Stimulated activated naive CD4-positive, alpha-beta T cell treated with Interleukin-2 at 50 U/mL for 16 hours (primary cell): ENCODE measurements at regions not wholly inside any gene's neighbourhood (a gene's known extent, or its start where the extent isn't known, plus 50 kb on each side); places are given as distances from the start of the nearest gene placed in this dataset.

ENCODE experiments used
- DNase-seq: peaks from one replicate; lab custom pipeline; 2025; lab: John Stamatoyannopoulos, UW

DNA sequence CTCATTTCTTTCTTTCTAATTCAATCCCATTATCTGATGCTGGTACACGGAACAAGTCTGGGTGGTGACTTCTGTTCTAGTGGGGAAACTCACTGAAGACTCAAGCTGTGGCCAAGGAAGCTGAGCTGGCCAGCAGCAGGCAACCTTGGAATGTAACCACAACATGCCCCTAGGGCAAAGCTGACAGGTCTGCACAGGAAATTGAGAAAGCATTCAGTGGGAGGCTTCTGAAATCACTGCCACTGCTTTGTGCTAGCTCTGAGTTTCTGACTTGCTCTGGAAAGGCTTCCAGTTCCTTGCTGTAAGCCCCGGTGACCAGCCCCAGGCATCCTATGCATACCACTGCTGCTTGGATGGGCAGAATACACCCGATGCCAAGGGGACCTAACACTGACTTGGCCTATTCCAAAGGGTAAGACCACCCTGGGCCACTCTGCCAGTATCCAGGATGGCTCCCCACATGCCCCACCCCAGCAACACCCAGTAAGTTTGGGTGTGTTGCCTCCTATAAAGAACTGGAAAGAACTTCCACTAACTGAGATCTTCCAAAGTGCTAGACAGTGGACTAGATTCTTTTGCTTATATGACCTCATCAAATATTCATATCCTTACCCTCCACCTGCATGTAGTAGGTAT lies 84.5 kb upstream of the CDKN3 start:
- DNase-seq, result no peak

DNA sequence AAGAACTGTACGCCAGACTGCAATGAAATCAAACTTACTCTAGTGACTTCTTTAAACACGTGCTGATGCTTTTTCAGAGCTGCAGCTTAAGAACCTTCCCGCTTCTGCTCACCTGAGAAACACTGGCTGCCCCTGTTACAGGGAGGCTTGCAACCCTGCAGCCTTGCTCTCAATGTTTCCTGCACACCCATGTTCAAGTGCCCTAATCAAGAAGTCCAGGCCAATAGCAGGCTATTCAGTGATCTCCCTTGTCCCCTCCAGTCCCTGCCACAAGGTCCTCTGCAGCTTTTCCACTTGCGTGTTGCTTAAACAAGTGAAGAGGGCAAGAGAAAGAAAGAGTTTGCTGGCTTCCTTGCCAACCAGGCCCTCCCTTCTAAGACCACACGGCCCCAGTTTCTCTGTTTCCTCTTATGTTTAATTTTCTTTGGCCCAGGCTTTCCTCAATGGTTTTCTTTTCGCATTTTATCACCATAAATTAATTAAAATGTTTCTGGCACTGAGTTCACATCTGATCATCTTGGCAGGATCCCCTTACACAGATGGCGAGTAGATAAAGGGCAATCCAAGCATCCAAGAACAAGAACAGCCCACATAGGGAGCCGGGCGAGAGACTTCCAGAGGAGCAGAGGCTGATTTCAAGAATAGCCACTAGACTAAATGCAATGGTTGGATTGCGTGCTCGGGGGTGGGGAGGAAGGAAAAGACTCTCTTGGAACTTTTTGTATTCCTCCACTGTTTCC lies 82.3 kb upstream of the CDKN3 start:
- DNase-seq, result no peak

DNA sequence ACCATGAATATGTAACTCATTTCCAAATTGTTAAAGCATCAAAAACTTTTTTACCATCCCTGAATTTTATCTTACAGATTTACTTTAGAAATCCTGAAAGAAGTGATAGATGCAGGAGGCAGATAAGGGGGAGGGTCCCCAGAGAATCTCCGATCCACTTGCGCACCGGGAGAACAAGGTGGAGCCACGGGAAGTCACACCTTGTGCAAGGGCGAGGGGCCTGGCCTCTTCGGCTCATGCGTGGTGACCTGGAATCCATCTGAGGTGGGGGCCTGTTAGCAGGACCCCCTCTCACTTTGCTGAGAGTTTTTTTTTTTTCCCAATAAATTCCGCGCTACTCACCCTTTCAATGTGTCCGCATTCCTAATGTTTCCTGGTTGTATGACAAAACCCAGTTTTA lies 80.2 kb upstream of the CDKN3 start:
- DNase-seq, result no peak

DNA sequence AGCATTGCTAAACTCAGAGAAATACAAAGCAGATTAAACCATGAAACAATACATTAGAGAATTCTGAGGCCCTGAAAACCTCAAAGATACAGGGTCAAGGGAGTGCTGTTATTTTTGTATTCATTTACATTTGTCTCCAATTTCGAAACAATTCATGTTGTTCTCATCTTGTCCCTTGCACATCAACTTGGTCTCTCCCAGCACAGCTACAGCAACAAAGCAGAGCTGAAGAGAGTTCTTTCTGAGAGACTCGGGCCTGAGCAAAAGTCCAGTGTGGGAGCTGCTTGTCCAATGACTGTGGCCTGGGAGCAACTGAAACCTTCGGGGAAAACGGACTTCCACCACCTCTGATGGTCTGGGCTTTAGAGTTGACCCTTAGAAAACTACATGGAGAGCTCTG lies 79.4 kb upstream of the CDKN3 start:
- DNase-seq, result no peak

DNA sequence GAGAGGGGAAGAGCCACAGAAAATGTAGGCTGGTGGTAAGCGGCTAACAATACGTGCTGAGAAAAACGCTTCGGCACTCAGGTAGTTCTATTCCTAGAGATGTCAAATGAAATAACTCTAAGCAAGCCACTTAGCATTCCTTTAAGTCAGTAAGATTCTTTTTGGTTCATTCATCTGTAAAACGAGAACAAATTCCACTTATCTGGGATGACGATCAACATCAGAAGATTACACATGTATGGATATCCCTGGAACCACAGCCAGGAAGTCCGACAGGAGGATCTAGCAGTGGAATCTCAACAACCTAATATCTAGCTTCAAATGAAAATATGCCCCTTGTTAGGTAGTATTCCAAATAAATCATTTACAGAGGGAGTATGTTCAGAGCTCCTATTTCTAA lies 74.6 kb upstream of the CDKN3 start:
- no peak for DNase-seq

DNA sequence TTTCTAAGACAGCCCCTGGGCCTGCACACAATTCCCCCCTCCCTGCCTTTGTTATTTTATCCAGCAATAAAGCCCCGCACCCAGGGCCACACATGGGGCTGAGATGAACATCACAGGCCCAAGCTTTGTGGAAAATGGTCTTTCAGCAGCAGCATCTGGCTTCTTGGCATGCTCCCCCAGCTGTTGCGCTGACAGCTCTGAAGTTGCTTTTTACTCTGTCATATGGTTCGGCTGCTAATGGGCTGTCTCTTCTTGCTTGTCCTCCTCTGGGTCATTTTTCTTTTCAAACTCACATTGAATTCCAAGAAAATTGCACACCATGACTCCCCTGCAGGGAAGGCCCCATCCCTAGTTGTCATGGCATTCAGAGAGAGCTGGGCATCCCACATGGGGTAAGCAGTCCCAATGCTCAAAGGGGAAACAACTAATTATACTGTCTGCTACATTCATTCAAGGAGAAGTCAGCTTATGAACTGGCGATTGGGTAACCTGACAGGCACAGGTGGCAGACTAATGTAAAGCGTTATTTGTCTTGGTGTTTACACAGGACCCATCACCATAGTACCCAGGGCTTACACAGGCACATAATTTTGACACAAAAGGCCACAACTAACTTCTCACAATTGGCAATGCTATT lies 74.0 kb upstream of the CDKN3 start:
- no peak for DNase-seq

DNA sequence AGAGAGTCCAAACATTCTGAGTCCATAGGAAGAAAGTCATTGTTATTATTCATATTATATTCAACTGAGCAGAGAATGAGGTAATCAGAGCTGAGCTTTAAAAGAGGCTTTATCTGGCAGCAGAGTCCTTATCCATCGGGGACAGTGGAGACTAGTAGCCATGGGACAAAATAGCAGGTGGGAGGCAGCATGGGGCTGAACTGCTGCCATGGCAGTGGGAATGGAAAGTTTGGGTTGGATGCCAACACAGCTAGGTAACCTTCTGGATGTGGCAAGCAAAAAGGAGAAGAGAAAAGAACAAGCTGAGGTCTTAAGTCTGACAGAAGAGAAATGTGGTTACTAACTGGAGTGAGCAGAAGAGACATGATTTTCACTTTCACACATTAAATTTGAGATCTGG lies 71.0 kb upstream of the CDKN3 start:
- no peak for DNase-seq

DNA sequence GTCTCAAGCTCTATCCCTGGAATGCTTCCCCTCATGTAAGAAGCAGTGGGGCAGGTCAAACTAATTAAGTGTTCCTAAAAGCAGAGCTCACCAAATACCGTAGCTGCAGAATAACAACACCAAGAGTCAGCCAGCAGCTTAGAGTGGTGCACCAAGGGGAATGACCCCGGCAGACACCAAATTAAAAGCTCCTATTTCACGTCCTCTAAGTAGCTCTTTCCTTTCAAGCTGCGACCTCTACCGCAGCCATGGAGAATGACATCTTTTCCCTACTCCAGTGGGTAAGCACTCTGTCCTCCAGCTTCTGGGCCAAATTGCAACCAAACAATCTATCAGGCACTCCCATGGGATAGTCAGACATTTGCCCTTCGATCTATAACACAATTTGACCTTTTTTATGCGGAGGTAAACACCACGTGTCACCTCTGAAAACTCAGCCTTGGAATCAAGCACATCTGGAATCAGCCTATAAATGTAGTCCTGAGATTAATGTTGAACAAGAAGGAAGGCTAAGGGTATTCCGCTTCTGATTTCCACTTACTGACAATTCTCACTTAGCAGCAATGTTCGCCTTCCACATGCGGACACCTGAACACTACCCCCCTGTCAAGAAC lies 67.6 kb upstream of the CDKN3 start:
- no peak for DNase-seq

DNA sequence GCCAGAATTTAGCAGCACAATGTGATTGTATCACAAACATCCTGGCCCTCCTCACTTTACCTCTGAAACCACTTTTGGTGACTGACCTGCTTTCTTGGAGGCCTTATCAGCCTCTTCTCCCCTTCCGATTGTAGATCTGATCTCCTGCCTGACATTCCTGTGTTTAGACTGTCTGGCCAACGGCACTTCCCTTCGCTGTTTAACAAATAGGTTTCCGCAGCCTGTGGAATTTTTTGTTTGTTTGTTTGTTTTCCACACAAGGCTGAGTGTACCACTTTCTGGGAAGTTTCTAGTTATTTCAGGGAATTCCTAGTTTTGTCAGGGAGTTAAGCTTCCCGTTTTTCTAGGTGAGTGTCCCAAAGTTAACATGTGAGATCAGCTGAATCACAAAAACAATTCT lies 65.9 kb upstream of the CDKN3 start:
- DNase-seq, result no peak

DNA sequence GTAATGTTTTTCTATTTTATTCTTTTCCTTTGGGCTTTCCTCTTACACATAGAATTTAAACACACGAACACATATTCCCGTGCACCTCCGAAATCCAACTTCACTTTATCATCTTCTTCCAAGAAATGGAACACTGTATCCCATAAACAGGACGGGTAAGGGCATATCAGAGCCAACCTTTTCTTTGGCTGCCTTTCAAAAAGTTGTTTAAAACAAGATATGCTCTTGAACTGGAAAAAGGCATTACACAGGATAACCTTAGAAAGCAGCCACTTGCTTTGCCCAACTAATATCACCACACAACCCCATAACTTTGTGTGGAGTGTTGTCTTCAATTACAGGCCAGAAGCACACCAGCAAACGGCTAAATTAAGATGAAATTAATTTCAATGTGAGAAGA lies 65.3 kb upstream of the CDKN3 start:
- DNase-seq, result no peak

DNA sequence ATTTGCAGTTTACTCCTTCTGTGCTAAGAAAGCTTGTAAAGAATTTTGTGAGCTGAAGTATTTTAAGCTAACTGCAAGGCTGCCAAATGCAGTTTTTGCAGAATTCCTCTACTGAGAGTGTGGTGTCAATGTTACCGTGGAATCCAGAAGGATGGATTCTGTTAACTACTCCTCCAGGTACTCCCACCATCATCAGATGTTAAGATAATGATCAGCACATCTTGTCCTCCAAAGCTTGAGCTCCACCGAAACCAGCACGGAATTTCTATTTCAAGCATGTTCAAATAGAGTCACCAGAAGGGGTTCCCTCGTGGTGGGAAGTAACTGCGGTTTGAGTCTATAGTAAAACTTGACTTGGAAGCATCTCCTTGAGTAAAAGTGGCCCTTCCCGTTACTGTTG lies 64.3 kb upstream of the CDKN3 start:
- no peak for DNase-seq

DNA sequence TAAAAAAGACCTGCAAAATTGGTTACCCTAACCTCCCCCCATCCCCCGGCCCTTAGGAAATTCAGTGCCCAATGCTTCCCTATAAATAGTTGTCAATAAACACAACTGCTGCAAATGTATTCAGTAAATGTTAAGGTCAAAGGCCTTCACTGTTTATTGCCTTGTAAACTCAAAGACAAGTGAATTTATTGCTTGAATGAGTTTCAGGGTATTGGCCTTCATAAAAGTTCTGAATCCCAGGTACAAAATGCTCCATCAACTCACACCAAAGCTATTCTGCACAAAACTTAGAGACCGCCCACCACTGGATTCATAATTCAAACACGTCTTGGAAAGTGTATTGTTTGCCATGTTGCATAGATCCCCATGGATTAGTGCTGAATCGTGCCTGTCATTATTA lies 63.3 kb upstream of the CDKN3 start:
- DNase-seq, result no peak

DNA sequence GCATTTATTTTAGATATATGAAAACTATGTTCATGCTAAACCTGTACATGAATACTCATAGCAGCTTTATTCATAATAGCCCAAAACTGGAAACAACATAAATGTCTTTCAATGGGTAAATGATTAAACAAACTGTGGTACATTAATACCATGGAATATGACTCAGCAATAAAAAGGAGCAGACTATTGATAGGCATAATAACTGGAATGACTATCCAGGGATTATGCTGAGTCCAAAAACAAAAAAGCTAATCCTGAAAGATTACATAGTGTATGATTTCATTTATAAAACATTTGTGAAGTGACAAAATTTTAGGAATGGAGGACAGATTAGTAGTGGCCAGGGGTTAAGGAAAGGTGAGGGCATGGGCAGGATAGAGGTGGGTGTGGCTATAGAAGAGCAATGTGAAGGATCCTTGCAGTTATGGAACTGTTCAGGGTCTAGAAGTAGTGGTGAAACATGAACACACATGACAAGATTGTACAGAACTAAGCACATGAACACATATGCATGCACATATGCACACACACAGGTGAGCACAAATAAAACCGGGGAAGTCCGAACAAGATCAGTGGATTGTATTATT lies 61.1 kb upstream of the CDKN3 start:
- no peak for DNase-seq

DNA sequence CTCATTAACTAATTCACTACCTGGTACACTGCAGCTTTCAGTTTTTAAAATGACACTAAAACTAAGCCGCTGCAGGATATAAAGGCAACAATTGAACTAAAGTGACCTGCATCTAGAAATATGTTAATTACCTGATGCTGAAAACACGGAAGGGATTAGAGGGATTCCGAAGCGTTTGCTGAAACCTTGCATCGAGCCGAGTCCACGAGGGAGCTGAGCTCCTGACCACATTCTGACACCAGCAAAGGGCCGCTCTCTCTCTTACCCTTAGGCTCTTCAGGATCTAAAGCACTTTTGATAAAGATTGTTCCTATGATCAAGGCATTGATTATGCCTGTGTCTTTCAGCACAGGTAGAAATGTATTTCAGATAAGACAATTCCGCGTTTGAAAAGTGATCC lies 59.5 kb upstream of the CDKN3 start:
- no peak for DNase-seq

DNA sequence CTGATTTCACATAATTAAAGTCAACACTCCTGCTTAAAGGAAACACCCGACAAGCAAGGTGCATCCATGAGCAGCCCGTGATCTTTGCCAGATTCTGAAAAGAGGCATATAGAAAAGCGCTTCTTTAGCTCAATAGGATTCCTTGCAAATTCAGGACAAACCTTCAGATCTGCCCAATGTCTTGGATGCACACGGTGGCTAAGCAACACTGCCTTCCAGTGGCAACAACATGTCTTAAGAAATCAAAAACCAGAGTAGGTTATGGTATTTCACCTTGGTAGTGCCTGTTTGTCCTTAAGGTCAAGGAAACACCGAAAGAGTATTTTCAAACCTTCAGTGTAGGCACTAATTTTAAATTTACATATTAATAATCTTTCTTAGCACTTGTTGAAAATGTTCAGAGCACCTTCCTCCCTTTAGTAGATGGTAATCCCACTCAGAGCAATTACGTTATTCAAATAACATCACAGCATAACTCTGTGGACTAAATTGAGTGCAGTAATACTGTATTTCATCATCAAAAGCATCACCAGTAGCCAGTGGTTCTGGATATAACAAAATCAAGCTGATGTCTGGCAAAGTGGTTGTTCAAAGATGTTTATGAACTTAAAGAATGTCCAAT lies 58.0 kb upstream of the CDKN3 start:
- DNase-seq, result no peak

DNA sequence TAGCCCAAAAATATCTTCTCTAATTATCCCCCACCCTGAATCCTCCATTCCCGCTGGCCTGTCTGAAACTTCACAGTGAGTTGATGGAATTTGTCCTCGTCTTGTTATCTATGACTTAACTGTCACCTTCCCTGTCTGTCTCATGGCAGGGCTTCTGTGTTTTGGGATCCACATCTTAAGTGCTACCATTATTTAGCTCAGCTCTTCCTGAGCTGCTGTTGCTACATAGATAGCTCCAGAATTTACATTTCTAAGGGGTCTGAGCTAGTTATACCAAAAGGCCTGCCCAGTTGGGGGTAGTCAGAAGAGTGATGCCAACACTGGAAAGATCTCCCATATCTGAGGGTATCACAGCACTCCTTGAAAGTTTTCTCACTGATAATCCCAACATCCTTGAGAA lies 57.0 kb upstream of the CDKN3 start:
- DNase-seq, result no peak

DNA sequence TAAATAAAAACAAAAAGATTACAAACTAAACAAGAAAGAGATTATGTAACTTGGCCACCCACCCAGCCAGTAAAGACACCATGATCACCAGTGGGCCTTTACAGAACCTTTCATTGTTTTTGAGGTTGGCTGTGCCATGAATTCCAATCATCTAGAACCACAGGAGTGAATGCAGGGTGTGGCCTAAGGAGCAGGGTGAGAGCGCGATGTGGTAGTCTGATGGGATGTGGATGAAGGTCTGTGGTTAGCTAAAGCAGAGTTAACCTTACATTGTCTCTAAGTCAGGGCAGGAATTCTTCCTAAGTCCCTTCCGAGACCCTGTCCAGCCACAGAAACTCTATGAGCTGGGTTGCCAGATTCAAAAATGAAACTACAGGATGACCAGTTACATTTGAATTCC lies 54.0 kb upstream of the CDKN3 start:
- no peak for DNase-seq

DNA sequence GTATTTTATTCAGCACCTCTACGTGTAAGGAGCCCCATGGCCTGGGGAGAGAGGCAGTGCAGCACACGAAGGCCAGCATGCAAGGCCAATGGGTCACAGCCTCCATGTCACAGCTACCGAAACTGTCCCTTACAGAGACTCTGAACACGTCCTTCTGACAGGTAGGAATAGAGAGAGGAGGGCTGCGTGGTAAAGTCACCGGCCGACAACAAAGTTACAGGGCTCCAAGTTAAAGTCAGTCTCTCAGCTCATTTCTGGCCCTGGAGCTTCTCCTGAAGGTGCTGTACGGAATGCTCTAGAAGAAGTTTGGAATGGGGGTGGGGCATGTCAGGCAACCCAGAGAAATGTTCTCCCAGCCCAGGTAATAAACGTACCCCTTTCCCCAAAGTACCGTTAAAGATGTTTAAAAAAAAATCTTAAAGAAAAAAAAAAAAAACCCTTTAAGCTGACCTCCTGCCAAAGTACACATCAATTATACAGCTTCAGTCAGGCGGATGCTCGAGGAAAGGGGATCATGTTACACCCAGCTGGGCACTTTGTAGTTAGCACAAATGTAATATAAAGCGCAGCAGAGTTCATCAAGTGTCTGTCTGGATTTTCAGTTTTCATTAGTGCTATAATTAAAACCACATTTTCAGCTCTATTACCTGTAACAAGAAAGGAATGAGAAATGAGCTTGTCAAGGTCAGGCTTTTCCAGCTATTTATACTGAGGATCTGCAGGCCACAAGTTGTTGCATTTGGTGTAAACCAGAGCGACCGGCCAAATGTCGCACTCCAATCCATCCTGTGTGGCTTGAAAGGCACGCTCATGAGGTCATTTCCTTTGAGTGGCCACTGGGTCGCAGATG lies 53.3 kb upstream of the CDKN3 start:
- no peak for DNase-seq

DNA sequence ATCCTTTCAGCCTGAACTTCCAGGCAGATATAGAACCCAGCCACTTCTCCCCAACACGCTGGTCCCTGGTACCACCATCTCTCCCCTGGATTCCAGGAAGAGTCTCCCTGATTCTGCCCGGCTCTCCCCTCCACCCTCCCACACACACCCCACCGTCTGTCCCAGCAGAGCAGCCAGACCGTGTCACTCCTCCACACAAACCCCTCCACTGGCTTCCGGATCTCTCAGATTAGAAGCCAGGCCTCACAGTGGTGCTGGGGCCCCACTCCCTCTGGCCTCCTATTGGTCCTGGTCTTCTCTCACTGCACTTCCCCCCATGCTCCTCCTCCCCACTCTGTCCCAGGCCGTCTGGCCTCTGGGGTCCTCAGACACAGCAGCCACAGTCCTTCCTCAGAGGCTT lies 52.4 kb upstream of the CDKN3 start:
- no peak for DNase-seq

DNA sequence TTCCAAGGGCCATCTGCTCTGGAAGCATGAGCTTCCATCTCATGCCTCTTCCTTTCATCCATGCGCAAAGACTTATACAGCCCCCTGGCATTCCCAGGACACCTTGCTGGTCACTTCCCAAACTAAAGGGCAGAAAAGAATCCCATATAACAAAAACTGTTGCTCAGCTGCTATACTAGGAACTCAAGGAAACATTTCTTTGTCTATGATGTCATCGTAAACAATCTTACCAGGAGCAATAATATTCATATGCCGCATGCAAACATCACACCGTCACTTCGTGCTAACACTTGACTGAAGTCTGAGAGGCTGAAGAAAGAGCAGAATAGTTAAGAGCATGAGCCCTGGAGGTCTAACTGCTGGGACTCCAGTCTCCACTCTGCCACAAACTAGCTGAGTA lies 50.5 kb upstream of the CDKN3 start:
- DNase-seq, result no peak
